ENCODE measurements at regions not wholly inside any gene's neighbourhood (a gene's known extent, or its start where the extent isn't known, plus 50 kb on each side); places are given as distances from the start of the nearest gene placed in this dataset.

- Histone ChIP-seq H3K36me3 (replicated peaks in 1 of 2; ENCODE audit: control insufficient read depth in 1 of 2, insufficient read depth in 2 of 2, low read length in 2 of 2) (no peaks in the 10 kb centered on the region), H3K27ac (ENCODE audit: extremely low read length, insufficient read depth, low read length) (no peak overlapping the region), H2AFZ (ENCODE audit: low read length) (no peak overlapping the region), H3K9me3 (ENCODE audit: low read length) (no peaks in the 10 kb centered on the region), H3K4me3 (replicated peaks in 1 of 3; ENCODE audit: insufficient read depth in 1 of 3, low read depth in 2 of 3, low read length in 3 of 3) (no peak overlapping the region), H3K9ac (ENCODE audit: insufficient read depth, low read depth, low read length) (no peak overlapping the region), H3K79me2 (ENCODE audit: insufficient read depth, low read length) (no peaks in the 10 kb centered on the region), H3K4me1 (ENCODE audit: insufficient read depth, low read length) (no peaks in the 10 kb centered on the region), H4K20me1 (ENCODE audit: insufficient read depth, low read length) (no peaks in the 10 kb centered on the region), H3K27me3 (ENCODE audit: control insufficient read depth in 1 of 2, insufficient read depth in 2 of 2, low read length in 2 of 2) (no peaks in the 10 kb centered on the region), H3K4me2 (ENCODE audit: low read depth, low read length) (no peak overlapping the region)
- POLR2A ChIA-PET: no interaction called here
- CTCF ChIA-PET (ENCODE audit: low intra/inter-chr PET ratio, low total read pairs): no interaction called here
- DNase-seq (ENCODE audit: low spot score) (no peak), ATAC-seq (no peak), FAIRE-seq (no peak)
- no TSS peak for BruUV-seq (replicated peaks)
- TF ChIP-seq HOXA3 (CRISPR knock-in tag; IDR thresholded peaks at IDR 0.05): no peak
- intact Hi-C loops (cut with micrococcal nuclease; ENCODE audit: unreplicated experiment): no loop called here
- WGBS (ENCODE audit: low lambda C conversion rate): 22% methylated on average over 4 of the region's 7 CpGs
- in situ Hi-C loops (cut with HindIII; ENCODE audit: extremely low pct_ligation_motif_present, low pct_unique_long_range_greater_than_20kb): no loop called here
These were observed 361.9 kb upstream of the ZWINT start for GRCh38 chr10:56722912-56723311.

GRCh38 chr10:56715262-56715661 is 354.2 kb upstream of the ZWINT start:
- Histone ChIP-seq H3K4me3 (replicated peaks in 1 of 3; ENCODE audit: insufficient read depth in 1 of 3, low read depth in 2 of 3, low read length in 3 of 3) (no peak overlapping the region), H3K9me3 (ENCODE audit: low read length) (no peaks in the 10 kb centered on the region), H2AFZ (ENCODE audit: low read length) (no peak overlapping the region), H3K36me3 (replicated peaks in 1 of 2; ENCODE audit: control insufficient read depth in 1 of 2, insufficient read depth in 2 of 2, low read length in 2 of 2) (no peaks in the 10 kb centered on the region), H3K4me1 (ENCODE audit: insufficient read depth, low read length) (no peaks in the 10 kb centered on the region), H4K20me1 (ENCODE audit: insufficient read depth, low read length) (no peaks in the 10 kb centered on the region), H3K27me3 (ENCODE audit: control insufficient read depth in 1 of 2, insufficient read depth in 2 of 2, low read length in 2 of 2) (no peaks in the 10 kb centered on the region), H3K27ac (ENCODE audit: extremely low read length, insufficient read depth, low read length) (no peak overlapping the region), H3K79me2 (ENCODE audit: insufficient read depth, low read length) (no peaks in the 10 kb centered on the region), H3K9ac (ENCODE audit: insufficient read depth, low read depth, low read length) (no peak overlapping the region), H3K4me2 (ENCODE audit: low read depth, low read length) (no peak overlapping the region)
- ChIA-PET CTCF (ENCODE audit: low intra/inter-chr PET ratio, low total read pairs) (no interaction called here), POLR2A (no interaction called here)
- intact Hi-C loops (cut with micrococcal nuclease; ENCODE audit: unreplicated experiment) (no loop called here), in situ Hi-C loops (cut with HindIII; ENCODE audit: extremely low pct_ligation_motif_present, low pct_unique_long_range_greater_than_20kb) (no loop called here)
- DNase-seq (ENCODE audit: low spot score) (no peak), FAIRE-seq (no peak), ATAC-seq (no peak)
- BruUV-seq (replicated peaks): no TSS peak
- 12% methylated on average over 2 of the region's 2 CpGs for WGBS (ENCODE audit: low lambda C conversion rate)
- no peak for TF ChIP-seq SCMH1 (CRISPR knock-in tag; IDR thresholded peaks at IDR 0.05; ENCODE audit: borderline replicate concordance)
- TF ChIP-seq, protein P1, sequence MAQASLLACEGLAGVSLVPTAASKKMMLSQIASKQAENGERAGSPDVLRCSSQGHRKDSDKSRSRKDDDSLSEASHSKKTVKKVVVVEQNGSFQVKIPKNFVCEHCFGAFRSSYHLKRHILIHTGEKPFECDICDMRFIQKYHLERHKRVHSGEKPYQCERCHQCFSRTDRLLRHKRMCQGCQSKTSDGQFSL (CRISPR knock-in tag; IDR thresholded peaks at IDR 0.05): no peak
- TF ChIP-seq, protein P2, sequence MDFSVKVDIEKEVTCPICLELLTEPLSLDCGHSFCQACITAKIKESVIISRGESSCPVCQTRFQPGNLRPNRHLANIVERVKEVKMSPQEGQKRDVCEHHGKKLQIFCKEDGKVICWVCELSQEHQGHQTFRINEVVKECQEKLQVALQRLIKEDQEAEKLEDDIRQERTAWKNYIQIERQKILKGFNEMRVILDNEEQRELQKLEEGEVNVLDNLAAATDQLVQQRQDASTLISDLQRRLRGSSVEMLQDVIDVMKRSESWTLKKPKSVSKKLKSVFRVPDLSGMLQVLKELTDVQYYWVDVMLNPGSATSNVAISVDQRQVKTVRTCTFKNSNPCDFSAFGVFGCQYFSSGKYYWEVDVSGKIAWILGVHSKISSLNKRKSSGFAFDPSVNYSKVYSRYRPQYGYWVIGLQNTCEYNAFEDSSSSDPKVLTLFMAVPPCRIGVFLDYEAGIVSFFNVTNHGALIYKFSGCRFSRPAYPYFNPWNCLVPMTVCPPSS (IDR thresholded peaks at IDR 0.05): no peak
- no peak for TF ChIP-seq CENPBD1 (CRISPR knock-in tag; IDR thresholded peaks at IDR 0.05; ENCODE audit: borderline replicate concordance, low read depth)
- TF ChIP-seq ZBTB33 (CRISPR knock-in tag; IDR thresholded peaks at IDR 0.05): no peak
- TF ChIP-seq, protein P3, sequence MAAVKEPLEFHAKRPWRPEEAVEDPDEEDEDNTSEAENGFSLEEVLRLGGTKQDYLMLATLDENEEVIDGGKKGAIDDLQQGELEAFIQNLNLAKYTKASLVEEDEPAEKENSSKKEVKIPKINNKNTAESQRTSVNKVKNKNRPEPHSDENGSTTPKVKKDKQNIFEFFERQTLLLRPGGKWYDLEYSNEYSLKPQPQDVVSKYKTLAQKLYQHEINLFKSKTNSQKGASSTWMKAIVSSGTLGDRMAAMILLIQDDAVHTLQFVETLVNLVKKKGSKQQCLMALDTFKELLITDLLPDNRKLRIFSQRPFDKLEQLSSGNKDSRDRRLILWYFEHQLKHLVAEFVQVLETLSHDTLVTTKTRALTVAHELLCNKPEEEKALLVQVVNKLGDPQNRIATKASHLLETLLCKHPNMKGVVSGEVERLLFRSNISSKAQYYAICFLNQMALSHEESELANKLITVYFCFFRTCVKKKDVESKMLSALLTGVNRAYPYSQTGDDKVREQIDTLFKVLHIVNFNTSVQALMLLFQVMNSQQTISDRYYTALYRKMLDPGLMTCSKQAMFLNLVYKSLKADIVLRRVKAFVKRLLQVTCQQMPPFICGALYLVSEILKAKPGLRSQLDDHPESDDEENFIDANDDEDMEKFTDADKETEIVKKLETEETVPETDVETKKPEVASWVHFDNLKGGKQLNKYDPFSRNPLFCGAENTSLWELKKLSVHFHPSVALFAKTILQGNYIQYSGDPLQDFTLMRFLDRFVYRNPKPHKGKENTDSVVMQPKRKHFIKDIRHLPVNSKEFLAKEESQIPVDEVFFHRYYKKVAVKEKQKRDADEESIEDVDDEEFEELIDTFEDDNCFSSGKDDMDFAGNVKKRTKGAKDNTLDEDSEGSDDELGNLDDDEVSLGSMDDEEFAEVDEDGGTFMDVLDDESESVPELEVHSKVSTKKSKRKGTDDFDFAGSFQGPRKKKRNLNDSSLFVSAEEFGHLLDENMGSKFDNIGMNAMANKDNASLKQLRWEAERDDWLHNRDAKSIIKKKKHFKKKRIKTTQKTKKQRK (IDR thresholded peaks at IDR 0.05; ENCODE audit: low read length): no peak
- no peak for TF ChIP-seq DPF2 (CRISPR knock-in tag; IDR thresholded peaks at IDR 0.05; ENCODE audit: borderline replicate concordance, low read depth)
- no peak for TF ChIP-seq ETV6 (CRISPR knock-in tag; conservative IDR thresholded peaks at IDR 0.05)
- no peak for TF ChIP-seq ZNF317 (CRISPR knock-in tag; IDR thresholded peaks at IDR 0.05)
- no peak for TF ChIP-seq ZBTB3 (CRISPR knock-in tag; IDR thresholded peaks at IDR 0.05; ENCODE audit: borderline replicate concordance, low read depth)
- TF ChIP-seq ZNF737 (CRISPR knock-in tag; IDR thresholded peaks at IDR 0.05; ENCODE audit: borderline replicate concordance): no peak

All from HepG2 (cell line).